ENCODE measurements at regions not wholly inside any gene's neighbourhood (a gene's known extent, or its start where the extent isn't known, plus 50 kb on each side); places are given as distances from the start of the nearest gene placed in this dataset.
A peak's percentile ranks its signal among the peaks of the same experiment; 100 is the strongest.
"Not testable (repeated sequence)": the region's sequence is repeated elsewhere in the genome, so short reads cannot be mapped to it uniquely, and the experiment has no call there.

- H3K4me1 ChIP-seq (ENCODE audit: low read depth): no peaks in the 10 kb centered on the region
- intact Hi-C loops (cut with DNase I, micrococcal nuclease): no loop called here
- DNase-seq (no peak), ATAC-seq (no peak)
- no peaks in the 10 kb centered on the region for H3K36me3 ChIP-seq (ENCODE audit: low read depth)
- H3K9me3 ChIP-seq: no peaks in the 10 kb centered on the region
- TF ChIP-seq CTCF (IDR thresholded peaks at IDR 0.05): no peak
- no peak overlapping the region for H3K4me3 ChIP-seq
Measured at GRCh38 chr9:124164811-124165210, 92.9 kb upstream of the NEK6 start.

- intact Hi-C loops (cut with DNase I, micrococcal nuclease): no loop called here
- DNase-seq (no peak), ATAC-seq (no peak)
- no peak for TF ChIP-seq CTCF (IDR thresholded peaks at IDR 0.05)
- H3K4me1 ChIP-seq (ENCODE audit: low read depth): no peaks in the 10 kb centered on the region
- H3K36me3 ChIP-seq (ENCODE audit: low read depth): no peaks in the 10 kb centered on the region
- H3K4me3 ChIP-seq: no peak overlapping the region
- H3K9me3 ChIP-seq: no peaks in the 10 kb centered on the region
Measured at GRCh38 chr9:124174433-124174832, 83.3 kb upstream of the NEK6 start.

GRCh38 chr9:124177522-124177921 is 80.2 kb upstream of the NEK6 start:
- H3K4me3 ChIP-seq; H3K9me3 ChIP-seq; ATAC-seq; DNase-seq; H3K4me1 ChIP-seq (ENCODE audit: low read depth); intact Hi-C loops (cut with DNase I, micrococcal nuclease); H3K36me3 ChIP-seq (ENCODE audit: low read depth): not testable (repeated sequence)

- no peak overlapping the region for H3K4me3 ChIP-seq
- TF ChIP-seq CTCF (IDR thresholded peaks at IDR 0.05): no peak
- H3K9me3 ChIP-seq: peaks cover 3% of the 10 kb centered on the region
- H3K36me3 ChIP-seq (ENCODE audit: low read depth): no peaks in the 10 kb centered on the region
- no peak for DNase-seq
- intact Hi-C loops (cut with DNase I, micrococcal nuclease): no loop called here
- peaks cover 5% of the 10 kb centered on the region for H3K4me1 ChIP-seq (ENCODE audit: low read depth)
- ATAC-seq: no peak
Measured at GRCh38 chr9:124179196-124180071, 78.3 kb upstream of the NEK6 start.

GRCh38 chr9:124180557-124180956 is 77.2 kb upstream of the NEK6 start:
- DNase-seq (peak in 2 of 3 donors; percentile 40 to 47), ATAC-seq (no peak)
- peaks cover 5% of the 10 kb centered on the region for H3K4me1 ChIP-seq (ENCODE audit: low read depth)
- intact Hi-C loops (cut with DNase I, micrococcal nuclease): no loop called here
- H3K36me3 ChIP-seq (ENCODE audit: low read depth): no peaks in the 10 kb centered on the region
- TF ChIP-seq CTCF (IDR thresholded peaks at IDR 0.05): no peak
- peaks cover 3% of the 10 kb centered on the region for H3K9me3 ChIP-seq
- no peak overlapping the region for H3K4me3 ChIP-seq

- Histone ChIP-seq H3K36me3 (ENCODE audit: low read depth) (no peaks in the 10 kb centered on the region), H3K9me3 (peaks cover 3% of the 10 kb centered on the region), H3K4me1 (ENCODE audit: low read depth) (peaks cover 5% of the 10 kb centered on the region), H3K4me3 (no peak overlapping the region)
- no peak for TF ChIP-seq CTCF (IDR thresholded peaks at IDR 0.05)
- ATAC-seq (no peak), DNase-seq (peak in 1 of 3 donors; percentile 18)
- intact Hi-C loops (cut with DNase I, micrococcal nuclease): no loop called here
Measured at GRCh38 chr9:124182741-124183140, 75.0 kb upstream of the NEK6 start.
